ENCODE measurements at regions not wholly inside any gene's neighbourhood (a gene's known extent, or its start where the extent isn't known, plus 50 kb on each side); places are given as distances from the start of the nearest gene placed in this dataset.

- ChIA-PET CTCF (no interaction called here), POLR2A (no interaction called here)
- intact Hi-C loops (cut with micrococcal nuclease; ENCODE audit: unreplicated experiment) = no loop called here
- in situ Hi-C loops (cut with HindIII; ENCODE audit: low pct_unique_long_range_greater_than_20kb, low sequenced_read_pairs) = no loop called here
- no peak overlapping the region for H3K4me3 ChIP-seq (ENCODE audit: low read depth in 2 of 2, low read length in 2 of 2)
- no peaks in the 10 kb centered on the region for H3K4me1 ChIP-seq (ENCODE audit: control insufficient read depth, insufficient read depth, low read length)
- H3K36me3 ChIP-seq (ENCODE audit: control insufficient read depth, insufficient read depth, low read length) = no peaks in the 10 kb centered on the region
- no peak overlapping the region for H3K27ac ChIP-seq (ENCODE audit: low read length)
- no peak for ATAC-seq
- H3K27me3 ChIP-seq (ENCODE audit: control insufficient read depth, insufficient read depth, low read length) = no peaks in the 10 kb centered on the region
- DNase-seq (ENCODE audit: low read depth, low spot score) = no peak
- no peak for TF ChIP-seq REST (IDR thresholded peaks at IDR 0.05; ENCODE audit: insufficient read depth in 1 of 2, low read depth in 2 of 2, low read length in 1 of 2)
- no peak for TF ChIP-seq POLR2AphosphoS5 (IDR thresholded peaks at IDR 0.05; ENCODE audit: low read depth, low read length)
- TF ChIP-seq SIN3A (IDR thresholded peaks at IDR 0.05; ENCODE audit: borderline replicate concordance, insufficient read depth, low read depth, low read length) = no peak
- H3K9me3 ChIP-seq (ENCODE audit: control insufficient read depth, insufficient read depth, low read depth, low read length) = no peaks in the 10 kb centered on the region
- BruUV-seq (replicated peaks) = no TSS peak
These were observed 237.2 kb downstream of the EMP1 start for GRCh38 chr12:13433768-13434167.

- Histone ChIP-seq H3K4me1 (ENCODE audit: control insufficient read depth, insufficient read depth, low read length) (no peaks in the 10 kb centered on the region), H3K36me3 (ENCODE audit: control insufficient read depth, insufficient read depth, low read length) (no peaks in the 10 kb centered on the region), H3K27ac (ENCODE audit: low read length) (no peak overlapping the region), H3K27me3 (ENCODE audit: control insufficient read depth, insufficient read depth, low read length) (no peaks in the 10 kb centered on the region), H3K9me3 (ENCODE audit: control insufficient read depth, insufficient read depth, low read depth, low read length) (no peaks in the 10 kb centered on the region), H3K4me3 (ENCODE audit: low read depth in 2 of 2, low read length in 2 of 2) (no peak overlapping the region)
- no peak for DNase-seq (ENCODE audit: low read depth, low spot score)
- TF ChIP-seq TCF7L2 (IDR thresholded peaks at IDR 0.05; ENCODE audit: low read depth, low read length) = no peak
- TF ChIP-seq POLR2AphosphoS5 (IDR thresholded peaks at IDR 0.05; ENCODE audit: low read depth, low read length) = no peak
- no peak for TF ChIP-seq CTCF (IDR thresholded peaks at IDR 0.05)
- no peak for TF ChIP-seq REST (IDR thresholded peaks at IDR 0.05; ENCODE audit: insufficient read depth in 1 of 2, low read depth in 2 of 2, low read length in 1 of 2)
- TF ChIP-seq SIN3A (IDR thresholded peaks at IDR 0.05; ENCODE audit: borderline replicate concordance, insufficient read depth, low read depth, low read length) = no peak
- intact Hi-C loops (cut with micrococcal nuclease; ENCODE audit: unreplicated experiment) (no loop called here), in situ Hi-C loops (cut with HindIII; ENCODE audit: low pct_unique_long_range_greater_than_20kb, low sequenced_read_pairs) (no loop called here)
- ChIA-PET CTCF (no interaction called here), POLR2A (no interaction called here)
- ATAC-seq = no peak
- BruUV-seq (replicated peaks) = no TSS peak
These were observed 234.5 kb downstream of the EMP1 start for GRCh38 chr12:13431041-13431440.

Data from Panc1 (cell line).